NT2/D1 (cell line): ENCODE measurements at regions not wholly inside any gene's neighbourhood (a gene's known extent, or its start where the extent isn't known, plus 50 kb on each side); places are given as distances from the start of the nearest gene placed in this dataset.

ENCODE experiments used
- SUZ12 ChIP-seq: IDR thresholded peaks from 2 replicates; pipeline ENCODE4 v1.6.1; 2011; ENCODE audit not compliant: insufficient read length, insufficient read depth; ENCODE audit errors: extremely low read depth
- YY1 ChIP-seq: IDR thresholded peaks from 2 replicates; pipeline ENCODE4 v1.6.1; 2011; ENCODE audit not compliant: insufficient read length, insufficient read depth
- ZNF274 ChIP-seq: IDR thresholded peaks from 2 replicates; pipeline ENCODE4 v1.6.1; 2011; ENCODE audit warnings: mild to moderate bottlenecking, low read depth, low read length

DNA sequence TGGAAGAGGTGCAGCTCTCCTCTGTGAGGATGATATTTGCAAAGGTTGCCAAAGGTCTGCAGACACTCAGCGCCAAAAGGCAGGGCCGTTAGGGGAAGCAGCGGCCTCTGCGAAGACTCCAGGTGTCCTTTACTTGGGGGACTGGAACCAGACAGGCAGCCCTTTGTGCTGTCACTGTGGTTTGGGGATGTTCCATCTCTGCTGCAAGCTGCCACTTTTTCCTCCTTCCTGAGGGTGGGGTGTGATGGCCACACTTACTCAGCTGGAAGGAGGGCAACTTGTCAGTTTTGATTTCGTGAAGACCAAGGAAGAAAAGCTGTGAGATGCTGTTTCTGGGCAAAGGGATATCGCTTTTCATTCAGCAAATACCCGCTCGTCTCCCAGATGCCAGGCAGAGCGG, 96.5 kb upstream of the PRR5 start:
- TF ChIP-seq YY1 (no peak), ZNF274 (no peak), SUZ12 (no peak)
